ENCODE measurements at regions not wholly inside any gene's neighbourhood (a gene's known extent, or its start where the extent isn't known, plus 50 kb on each side); places are given as distances from the start of the nearest gene placed in this dataset.

- TF ChIP-seq EZH2phosphoT487 (IDR thresholded peaks at IDR 0.05; ENCODE audit: insufficient read depth, low read depth) (no peak), EZH2 (IDR thresholded peaks at IDR 0.05; ENCODE audit: insufficient read depth, poor library complexity, severe bottlenecking) (no peak)
These were observed 68.7 kb upstream of the UNC5A start for GRCh38 chr5:176741561-176742211.
